ENCODE measurements at regions not wholly inside any gene's neighbourhood (a gene's known extent, or its start where the extent isn't known, plus 50 kb on each side); places are given as distances from the start of the nearest gene placed in this dataset.
"Not testable (repeated sequence)": the region's sequence is repeated elsewhere in the genome, so short reads cannot be mapped to it uniquely, and the experiment has no call there.

- DNase-seq = no peak
Measured at GRCh38 chr17:33572615-33573014, 279.5 kb upstream of the ASIC2 start.

DNA sequence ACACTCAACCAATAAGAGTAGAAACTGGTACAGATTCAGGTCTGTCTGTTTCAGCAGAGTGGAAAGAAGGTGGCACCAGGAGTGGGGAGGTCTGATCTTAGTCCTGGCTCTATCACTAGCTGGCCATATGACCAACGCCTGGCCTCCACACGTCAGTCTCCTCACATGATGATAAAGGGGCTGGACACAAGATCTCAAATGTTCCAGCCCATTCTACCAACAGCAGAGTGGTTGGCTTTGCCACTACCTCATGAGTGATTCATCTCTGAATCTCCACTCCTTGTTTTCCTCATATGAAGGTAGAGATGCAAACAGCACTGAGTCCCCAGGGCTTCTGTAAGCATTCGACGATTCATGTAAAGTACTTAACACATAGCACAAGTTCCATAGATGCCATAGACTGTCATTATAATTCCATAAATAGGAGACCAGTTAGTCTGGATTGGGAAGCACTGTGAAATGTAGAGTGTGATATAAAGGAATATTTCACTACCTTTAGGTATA, 281.9 kb upstream of the ASIC2 start:
- no peak for DNase-seq

DNA sequence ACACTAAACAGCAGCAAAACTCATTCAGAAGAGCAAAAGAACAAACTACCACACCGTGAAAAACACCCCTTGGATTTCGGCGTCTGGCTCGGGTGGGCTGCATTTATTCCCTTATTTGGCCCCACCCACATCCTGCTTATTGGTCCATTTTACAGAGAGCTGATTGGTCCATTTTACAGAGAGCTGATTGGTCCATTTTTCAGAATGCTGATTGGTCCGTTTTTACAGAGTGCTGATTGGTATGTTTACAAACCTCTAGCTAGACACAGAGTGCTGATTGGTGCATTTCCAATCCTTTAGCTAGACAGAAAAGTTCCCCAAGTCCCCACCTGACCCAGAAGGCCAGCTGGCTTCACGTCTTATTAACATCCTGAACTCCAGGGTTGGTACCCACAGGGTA, 286.6 kb upstream of the ASIC2 start:
- DNase-seq = not testable (repeated sequence)

DNA sequence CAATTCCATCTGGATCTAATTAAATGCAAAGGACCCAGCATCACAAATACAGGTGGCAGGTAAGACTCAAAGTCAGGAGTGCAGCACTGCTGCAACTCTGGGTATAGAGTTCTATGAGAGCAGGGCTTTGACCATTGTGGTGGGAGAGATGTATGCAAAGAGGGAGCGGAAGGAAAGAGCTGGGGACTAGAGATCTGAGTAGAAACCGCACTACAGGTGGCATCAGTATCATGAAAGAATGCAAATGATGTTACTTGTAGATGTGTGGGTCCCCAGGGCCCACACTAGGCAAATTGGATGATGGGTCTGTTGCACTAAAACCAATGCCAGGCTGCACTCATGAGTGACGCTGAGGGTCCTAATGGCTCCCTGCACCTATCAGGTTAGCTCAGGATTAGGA, 287.1 kb upstream of the ASIC2 start:
- DNase-seq = no peak

DNA sequence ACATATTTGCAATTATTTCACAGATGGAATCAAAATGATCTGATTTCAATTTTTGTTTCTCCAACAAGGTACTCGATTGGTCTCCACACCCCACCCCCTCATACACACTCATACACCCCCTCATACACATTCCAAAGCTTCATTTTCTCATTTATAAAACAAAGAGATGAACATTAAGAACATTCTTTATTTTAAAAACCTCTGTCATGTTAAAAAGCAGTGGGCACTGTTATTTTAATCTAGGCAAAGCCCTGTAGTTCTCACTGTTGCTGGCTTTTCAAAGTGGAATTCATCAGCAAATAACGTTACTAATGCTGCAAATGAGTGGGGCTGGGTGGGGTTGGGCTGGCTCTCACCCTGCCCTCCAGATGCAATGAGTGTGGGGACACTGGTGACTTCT, 289.6 kb upstream of the ASIC2 start:
- DNase-seq = no peak

DNA sequence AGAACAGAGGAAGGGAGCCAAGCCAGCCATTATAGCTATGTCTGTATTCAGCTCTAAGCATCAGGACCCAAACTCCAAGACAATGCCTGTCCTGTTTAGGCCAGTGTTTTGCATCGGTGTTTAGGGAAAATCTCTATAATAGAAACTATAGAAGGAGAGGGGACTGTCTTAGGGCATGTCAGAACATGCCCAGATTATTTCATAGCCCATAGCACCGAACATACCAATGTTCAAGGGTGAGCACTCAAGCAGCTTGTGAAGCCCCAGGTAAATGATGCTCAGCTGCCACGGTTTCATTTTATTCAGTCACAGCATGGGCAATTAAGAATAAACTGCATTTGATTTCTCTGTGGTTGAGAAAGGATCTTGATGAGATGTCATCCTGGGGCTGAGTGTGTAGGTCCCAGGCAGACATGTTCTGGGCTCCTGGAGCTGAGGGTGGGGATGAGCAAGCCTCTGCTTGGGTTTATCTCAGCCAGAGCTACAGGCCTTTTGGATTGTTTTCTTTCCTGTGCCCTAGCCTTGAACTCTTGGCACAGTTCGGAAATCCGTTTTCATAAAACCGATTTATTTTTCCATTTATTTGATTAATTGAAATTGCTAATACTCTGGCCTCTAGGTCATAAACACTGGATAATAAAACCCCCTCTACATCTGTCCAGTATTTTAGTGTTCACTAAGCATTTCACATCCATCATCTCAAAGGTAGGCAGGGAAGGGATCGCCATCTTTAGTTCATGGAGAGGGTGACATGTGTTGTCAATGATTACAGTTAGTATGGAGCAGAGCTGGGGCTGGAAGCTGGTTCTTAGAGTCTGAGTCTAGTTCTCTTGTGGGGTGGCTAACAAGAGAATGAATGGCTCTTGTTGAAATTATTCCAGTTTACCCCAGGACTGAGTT, 290.7 kb upstream of the ASIC2 start:
- no peak for DNase-seq

GRCh38 chr17:33593991-33594390, 300.9 kb upstream of the ASIC2 start:
- DNase-seq = no peak

GRCh38 chr17:33595828-33596227, 302.7 kb upstream of the ASIC2 start:
- no peak for DNase-seq

- no peak for DNase-seq
Measured at GRCh38 chr17:33596899-33597298, 303.8 kb upstream of the ASIC2 start.

GRCh38 chr17:33598797-33599196, 305.7 kb upstream of the ASIC2 start:
- no peak for DNase-seq

DNA sequence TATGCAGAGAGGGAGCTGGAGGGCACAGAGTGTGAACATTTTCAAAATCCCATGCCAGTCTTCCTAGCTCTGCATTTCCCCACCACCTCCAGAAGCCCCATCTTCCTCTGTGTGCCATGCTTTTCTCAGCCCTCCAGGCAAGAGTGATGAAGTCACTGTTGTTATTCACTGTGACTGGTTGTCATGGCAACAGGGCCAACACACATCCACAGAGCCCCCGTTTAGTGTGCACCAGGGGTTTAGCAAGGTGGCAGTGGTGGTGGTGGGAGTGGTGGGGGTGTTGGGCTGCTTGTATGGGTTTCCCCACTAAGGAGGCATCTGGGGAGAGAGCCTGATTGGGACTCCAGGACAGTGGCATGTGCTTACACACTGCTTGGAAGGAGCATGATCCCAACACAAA, 309.9 kb upstream of the ASIC2 start:
- no peak for DNase-seq

DNA sequence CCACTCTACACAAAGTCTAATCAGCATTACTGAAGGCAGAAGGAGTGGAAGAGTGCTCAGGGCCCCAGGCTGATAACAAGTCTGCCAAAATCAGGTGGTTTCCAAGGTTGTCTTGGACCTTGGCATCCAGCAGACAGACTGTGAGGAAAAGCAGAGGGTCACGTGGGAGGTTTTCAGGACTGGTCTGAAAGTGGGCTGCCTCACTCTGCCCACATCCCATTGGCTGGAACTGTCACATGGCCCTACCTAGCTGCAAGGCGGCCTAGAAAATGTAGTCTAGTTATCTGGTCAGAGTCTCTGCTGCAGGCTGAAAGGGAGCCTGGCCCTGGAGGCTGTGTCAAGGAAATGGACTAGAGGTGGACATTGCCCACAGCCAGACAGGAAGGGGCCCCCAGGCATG, 310.7 kb upstream of the ASIC2 start:
- DNase-seq = no peak

DNA sequence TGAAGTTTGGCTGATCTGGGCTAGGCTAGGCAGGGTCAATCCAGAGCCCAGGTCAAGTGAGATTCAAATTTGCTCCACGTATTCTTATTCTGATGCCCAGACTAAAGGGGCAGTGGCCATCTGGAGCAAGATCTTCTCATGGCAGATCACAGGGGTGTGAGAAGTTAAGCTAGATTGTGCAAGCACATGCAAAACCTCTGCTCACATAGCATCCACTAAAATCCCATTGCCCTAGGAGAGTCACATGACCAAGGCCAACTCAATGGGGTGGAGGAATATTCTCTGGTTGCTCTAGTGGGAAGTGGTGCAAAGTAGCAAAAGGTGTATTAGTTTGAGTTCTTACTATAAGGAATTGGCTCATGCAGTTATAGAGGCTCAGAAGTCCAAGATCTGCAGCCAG, 318.4 kb upstream of the ASIC2 start:
- DNase-seq = no peak

- DNase-seq = no peak
Measured at GRCh38 chr17:33615861-33616260, 322.8 kb upstream of the ASIC2 start.

- DNase-seq = no peak
Measured at GRCh38 chr17:33623841-33624240, 330.7 kb upstream of the ASIC2 start.

DNA sequence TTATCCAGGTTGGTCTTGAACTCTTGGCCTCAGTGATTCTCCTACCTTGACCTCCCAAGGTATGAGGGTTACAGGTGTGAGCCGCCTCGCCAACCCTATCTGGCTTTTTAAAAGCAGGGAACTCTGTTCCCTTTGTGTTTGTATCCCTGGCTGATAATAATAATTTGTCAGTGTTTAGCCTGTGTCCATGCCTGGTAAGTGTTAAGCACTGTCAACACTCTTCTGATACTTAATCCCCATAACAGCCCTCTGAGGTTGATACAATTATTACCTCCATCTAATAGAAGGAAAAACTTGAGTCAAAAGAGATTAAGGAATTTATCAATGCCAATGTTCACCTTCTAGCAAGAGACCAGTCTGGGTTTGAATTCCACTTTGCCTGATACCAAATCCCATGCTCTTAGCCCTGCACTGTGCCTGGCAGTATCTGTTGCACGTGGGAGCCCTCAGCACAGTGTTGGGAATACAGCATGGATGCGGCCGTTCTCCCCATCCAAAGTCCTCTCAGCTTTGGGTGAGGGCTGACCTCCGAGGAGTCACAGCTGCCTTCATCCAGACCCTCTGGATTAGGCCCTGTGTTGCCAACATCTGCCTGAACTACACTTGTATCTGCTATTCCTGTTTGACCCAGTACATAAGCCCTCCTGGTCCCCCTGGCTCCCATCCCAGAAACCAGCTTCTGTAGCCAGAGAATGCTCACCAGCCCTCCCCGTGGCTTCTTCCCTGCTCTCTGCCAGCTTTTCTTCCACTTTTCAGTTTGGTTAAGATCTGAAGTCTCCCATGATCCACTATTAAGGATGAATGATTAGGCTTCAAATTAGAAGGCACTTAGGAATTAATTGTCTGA, 335.6 kb upstream of the ASIC2 start:
- no peak for DNase-seq

- DNase-seq = no peak
Measured at GRCh38 chr17:33633446-33633845, 340.4 kb upstream of the ASIC2 start.

DNA sequence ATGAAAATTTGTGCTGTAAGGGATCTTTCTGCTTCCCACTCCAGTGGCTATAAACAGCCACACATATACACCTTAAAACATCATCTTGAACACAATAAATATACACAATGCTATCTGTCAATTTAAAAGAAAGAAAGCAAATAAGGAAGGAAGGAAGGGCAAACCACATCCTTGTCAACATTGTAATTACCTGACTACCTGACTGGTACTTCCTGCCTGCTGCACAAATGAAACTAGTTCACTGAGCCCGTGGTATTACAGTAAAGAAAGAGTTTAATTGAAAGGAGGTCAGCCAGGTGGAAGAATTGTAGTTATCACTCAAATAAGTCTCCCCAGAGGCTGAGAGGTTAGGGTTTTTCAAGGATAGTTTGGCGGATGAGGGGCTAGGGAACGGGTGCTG, 344.4 kb upstream of the ASIC2 start:
- DNase-seq = no peak

GRCh38 chr17:33639103-33639880, 346.2 kb upstream of the ASIC2 start:
- DNase-seq = no peak

DNA sequence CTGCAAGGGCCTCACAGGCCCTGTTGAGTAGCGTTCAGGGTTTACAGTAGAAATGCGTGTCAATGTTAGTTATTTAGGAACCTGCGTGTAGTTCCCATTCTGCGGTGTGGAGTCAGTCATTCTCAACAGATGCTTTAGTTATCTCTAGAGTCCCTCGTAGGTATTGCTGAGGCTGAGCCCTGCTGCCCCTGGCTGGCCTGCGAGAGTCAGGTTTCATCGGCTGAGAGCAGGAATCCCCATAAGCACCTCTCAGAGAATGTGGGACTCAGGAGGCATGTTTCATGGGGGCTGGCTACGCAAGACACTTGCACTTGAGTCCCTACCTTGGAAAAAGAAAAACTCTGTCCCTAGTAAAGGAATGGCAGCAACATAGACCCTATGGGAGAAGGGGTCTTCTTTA, 347.5 kb upstream of the ASIC2 start:
- DNase-seq = no peak

DNA sequence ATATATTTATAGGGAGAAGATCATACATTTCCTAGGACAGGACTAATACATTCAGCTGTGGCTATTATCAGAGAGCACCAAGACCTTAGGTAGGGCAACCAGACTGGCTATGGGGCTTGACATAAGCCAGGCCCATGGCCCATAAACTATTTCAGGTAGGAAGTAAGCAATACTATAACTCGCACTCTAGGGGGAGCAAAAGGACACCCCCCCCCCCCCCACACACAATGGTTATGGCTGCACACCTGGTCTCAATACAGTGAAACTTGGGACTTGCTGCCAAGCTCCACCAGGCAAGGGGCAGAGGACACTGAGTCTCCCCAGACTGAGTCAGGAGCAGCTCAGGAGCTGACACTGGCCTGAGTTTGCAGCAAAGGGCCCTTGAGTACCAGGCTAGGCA, 348.9 kb upstream of the ASIC2 start:
- no peak for DNase-seq

GRCh38 chr17:33647956-33648355, 354.9 kb upstream of the ASIC2 start:
- DNase-seq = no peak

DNA sequence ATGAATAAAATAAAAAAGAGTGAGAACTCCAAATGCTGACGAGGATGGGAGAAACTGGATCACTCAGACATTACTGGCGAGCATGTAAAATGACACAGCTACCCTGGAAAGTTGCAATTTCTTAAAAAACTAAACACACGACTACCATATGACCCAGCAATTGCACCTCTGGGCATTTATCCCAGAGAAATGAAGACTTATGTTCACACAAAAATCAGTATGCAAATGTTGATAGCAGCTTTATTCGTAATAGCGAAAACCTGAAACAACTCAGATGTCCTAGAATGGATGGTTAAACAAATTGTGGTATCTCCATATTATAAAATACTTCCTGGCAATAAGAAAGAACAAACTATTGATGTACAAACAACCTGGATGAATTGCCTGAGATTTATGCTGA, 357.2 kb upstream of the ASIC2 start:
- no peak for DNase-seq

Measured in EL (cell line).